Lower leg skin (tissue), 4 donors: ENCODE measurements at regions not wholly inside any gene's neighbourhood (a gene's known extent, or its start where the extent isn't known, plus 50 kb on each side); places are given as distances from the start of the nearest gene placed in this dataset.
"Not testable (repeated sequence)": the region's sequence is repeated elsewhere in the genome, so short reads cannot be mapped to it uniquely, and the experiment has no call there.

Experiments used
- DNase-seq, 2 donors: peaks; one replicate each; pipeline ENCODE4 v3.0.0-alpha.2; 2019; ENCODE audit warnings: low spot score in 2 of 2
- H3K4me3 ChIP-seq: fragments of 200-600 bp; sonication (generic); 2 replicates; pipeline ENCODE4 v1.5.1; 2017; ENCODE audit warnings: mild to moderate bottlenecking, low read depth; ENCODE audit not compliant: poor library complexity, severe bottlenecking
- CTCF ChIP-seq, 3 donors: fragments of 450-650 bp; IDR thresholded peaks; one replicate each; pipeline ENCODE4 v1.5.1; 2016; ENCODE audit warnings: antibody characterized with exemption in 3 of 3, mild to moderate bottlenecking in 3 of 3, moderate library complexity in 2 of 3
- POLR2A ChIP-seq, 2 donors: fragments of 450-650 bp; IDR thresholded peaks; one replicate each; pipeline ENCODE4 v1.6.1; 2016 to 2017; ENCODE audit warnings: antibody characterized with exemption in 2 of 2, mild to moderate bottlenecking in 1 of 2, moderate library complexity in 1 of 2
- WGBS, 2 donors: methylation state at CpG; one replicate each; pipeline ENCODE4 v1.1.5; 2018; 5-methylcytosine and 5-hydroxymethylcytosine counted together
- intact Hi-C: fragments of 100-400 bp; cut with DNase I; formaldehyde crosslinking; loops from one replicate; pipeline ENCODE4 v1.15.0; 2023; ENCODE audit warnings: low total_unique reads

- intact Hi-C loops: no loop called here
- H3K4me3 ChIP-seq: no peak overlapping the region
- no peak for TF ChIP-seq POLR2A (IDR thresholded peaks at IDR 0.05)
- TF ChIP-seq CTCF (IDR thresholded peaks at IDR 0.05): no peak
- no peak for DNase-seq
Observed at GRCh38 chr4:186861317-186861716, 137.7 kb upstream of the FAT1 start.

- no peak for TF ChIP-seq POLR2A (IDR thresholded peaks at IDR 0.05)
- no peak for TF ChIP-seq CTCF (IDR thresholded peaks at IDR 0.05)
- no peak overlapping the region for H3K4me3 ChIP-seq
- intact Hi-C loops: no loop called here
- 92 to 98% methylated on average over 3 of the region's 3 CpGs for WGBS, 2 donors
- DNase-seq: no peak
Observed at GRCh38 chr4:186871856-186872255, 148.2 kb upstream of the FAT1 start.

GRCh38 chr4:186873095-186873494 is 149.4 kb upstream of the FAT1 start:
- H3K4me3 ChIP-seq, DNase-seq, intact Hi-C loops: not testable (repeated sequence)
- WGBS, 2 donors: 77 to 91% methylated on average over 1 of the region's 1 CpG

GRCh38 chr4:186875476-186875875 is 151.8 kb upstream of the FAT1 start:
- 35 to 37% methylated on average over 1 of the region's 1 CpG for WGBS, 2 donors
- TF ChIP-seq CTCF (IDR thresholded peaks at IDR 0.05) (no peak), POLR2A (IDR thresholded peaks at IDR 0.05) (no peak)
- DNase-seq: no peak
- intact Hi-C loops: no loop called here
- no peak overlapping the region for H3K4me3 ChIP-seq

GRCh38 chr4:186876961-186877626 is 153.4 kb upstream of the FAT1 start:
- intact Hi-C loops: no loop called here
- no peak for TF ChIP-seq POLR2A (IDR thresholded peaks at IDR 0.05)
- TF ChIP-seq CTCF (IDR thresholded peaks at IDR 0.05): no peak
- WGBS, 2 donors: 84 to 86% methylated on average over 6 of the region's 6 CpGs
- no peak overlapping the region for H3K4me3 ChIP-seq
- no peak for DNase-seq

GRCh38 chr4:186878203-186878776 is 154.6 kb upstream of the FAT1 start:
- 79 to 83% methylated on average over 2 of the region's 2 CpGs for WGBS, 2 donors
- intact Hi-C loops: no loop called here
- TF ChIP-seq CTCF (IDR thresholded peaks at IDR 0.05) (no peak), POLR2A (IDR thresholded peaks at IDR 0.05) (no peak)
- DNase-seq: no peak
- H3K4me3 ChIP-seq: no peak overlapping the region
